Activated naive CD8-positive, alpha-beta T cell (primary cell): ENCODE measurements at regions not wholly inside any gene's neighbourhood (a gene's known extent, or its start where the extent isn't known, plus 50 kb on each side); places are given as distances from the start of the nearest gene placed in this dataset.

Source experiments
- H3K27ac Mint-ChIP-seq: one replicate; pipeline ENCODE4 v1.8.0; 2021; ENCODE audit warnings: mixed read lengths
- H3K27me3 Mint-ChIP-seq: one replicate; pipeline ENCODE4 v1.8.0; 2021; ENCODE audit warnings: mixed read lengths
- H3K36me3 Mint-ChIP-seq: one replicate; pipeline ENCODE4 v1.8.0; 2021; ENCODE audit warnings: mixed read lengths
- H3K4me1 Mint-ChIP-seq: one replicate; pipeline ENCODE4 v1.8.0; 2021; ENCODE audit warnings: low read depth, mixed read lengths
- H3K4me3 Mint-ChIP-seq: one replicate; pipeline ENCODE4 v1.8.0; 2021; ENCODE audit warnings: mild to moderate bottlenecking, mixed read lengths
- H3K9me3 Mint-ChIP-seq: one replicate; pipeline ENCODE4 v1.8.0; 2021; ENCODE audit warnings: low read depth, mixed read lengths

DNA sequence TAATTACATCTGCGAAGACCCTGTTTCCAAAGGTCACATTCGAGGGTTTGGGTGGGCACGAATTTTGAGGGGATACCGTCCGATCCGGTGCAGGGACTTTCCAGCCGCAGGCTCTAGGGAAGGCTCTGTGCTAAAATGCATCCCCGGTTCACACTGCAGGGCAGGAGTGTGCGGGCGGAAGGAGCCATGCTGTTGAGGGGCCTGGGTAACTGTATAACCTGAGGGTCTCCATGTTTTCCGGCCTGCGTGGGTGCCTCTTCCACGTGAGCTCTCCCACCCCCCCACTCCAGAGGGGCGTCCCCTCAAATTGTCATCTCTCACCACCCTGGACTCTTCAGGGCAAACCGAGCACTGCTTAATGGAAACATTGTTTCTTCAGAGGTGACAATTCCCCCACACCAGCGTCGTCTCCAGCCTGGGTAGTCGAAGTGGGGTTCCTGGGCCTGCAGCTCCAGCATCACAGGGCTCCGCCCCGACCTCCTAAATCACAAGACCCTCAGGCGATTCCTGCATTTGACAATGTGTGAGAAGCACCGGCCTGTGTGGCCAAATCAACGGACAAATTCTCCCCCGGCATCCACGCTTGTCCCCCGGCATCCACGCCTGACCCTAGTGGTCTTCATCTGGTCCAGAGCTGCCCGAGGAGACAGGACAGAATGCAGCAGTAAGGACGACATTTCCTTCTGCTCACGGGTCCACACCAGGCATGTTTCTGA lies 51.2 kb downstream of the FOXL3 start:
- H3K36me3 Mint-ChIP-seq, result peaks cover 2% of the 10 kb centered on the region
- H3K4me1 Mint-ChIP-seq, result peaks cover 11% of the 10 kb centered on the region
- H3K9me3 Mint-ChIP-seq, result no peaks in the 10 kb centered on the region
- H3K27ac Mint-ChIP-seq, result no peak overlapping the region
- H3K27me3 Mint-ChIP-seq, result no peaks in the 10 kb centered on the region
- H3K4me3 Mint-ChIP-seq, result no peak overlapping the region

DNA sequence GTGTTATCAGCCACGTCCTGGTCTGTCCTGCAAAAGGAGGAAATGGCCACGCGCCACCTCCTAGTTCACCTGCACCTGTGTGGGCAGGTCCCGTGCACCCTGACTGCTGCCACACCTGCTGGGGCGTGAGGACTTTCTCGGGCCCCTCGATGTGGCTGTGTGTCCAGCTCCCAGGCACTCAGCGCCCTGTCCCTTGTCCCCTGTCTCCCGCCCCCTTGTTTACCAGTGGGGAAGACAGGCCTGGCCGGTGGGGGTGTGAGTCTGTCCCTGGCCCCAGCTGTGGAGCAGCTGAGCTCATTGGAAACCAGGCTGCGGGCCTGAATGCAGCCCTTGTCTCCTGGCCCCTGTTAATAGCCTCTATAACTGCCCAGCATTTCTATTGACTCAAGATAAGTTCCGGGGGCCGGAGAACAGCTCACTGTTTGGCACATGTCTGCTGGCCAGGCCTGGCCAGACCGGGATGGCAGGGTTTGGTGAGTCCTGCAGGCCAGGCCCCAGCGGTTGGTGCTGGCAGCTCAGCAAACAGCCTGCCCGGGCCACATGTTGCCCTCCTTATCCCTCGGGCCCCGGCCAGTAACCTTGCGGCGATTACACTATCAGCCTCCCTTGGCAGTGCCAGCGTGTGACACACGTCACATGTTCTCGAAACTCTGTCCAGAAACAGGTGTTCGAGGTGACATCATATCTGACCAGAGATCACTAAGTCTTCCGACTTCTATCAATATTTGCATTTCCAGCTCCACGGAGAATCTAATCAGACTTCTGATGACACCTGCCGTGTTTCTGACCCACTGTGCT lies 52.1 kb downstream of the FOXL3 start:
- Mint-ChIP-seq H3K27ac (no peak overlapping the region), H3K36me3 (peaks cover 2% of the 10 kb centered on the region), H3K9me3 (no peaks in the 10 kb centered on the region), H3K27me3 (no peaks in the 10 kb centered on the region), H3K4me1 (peaks cover 10% of the 10 kb centered on the region), H3K4me3 (no peak overlapping the region)

DNA sequence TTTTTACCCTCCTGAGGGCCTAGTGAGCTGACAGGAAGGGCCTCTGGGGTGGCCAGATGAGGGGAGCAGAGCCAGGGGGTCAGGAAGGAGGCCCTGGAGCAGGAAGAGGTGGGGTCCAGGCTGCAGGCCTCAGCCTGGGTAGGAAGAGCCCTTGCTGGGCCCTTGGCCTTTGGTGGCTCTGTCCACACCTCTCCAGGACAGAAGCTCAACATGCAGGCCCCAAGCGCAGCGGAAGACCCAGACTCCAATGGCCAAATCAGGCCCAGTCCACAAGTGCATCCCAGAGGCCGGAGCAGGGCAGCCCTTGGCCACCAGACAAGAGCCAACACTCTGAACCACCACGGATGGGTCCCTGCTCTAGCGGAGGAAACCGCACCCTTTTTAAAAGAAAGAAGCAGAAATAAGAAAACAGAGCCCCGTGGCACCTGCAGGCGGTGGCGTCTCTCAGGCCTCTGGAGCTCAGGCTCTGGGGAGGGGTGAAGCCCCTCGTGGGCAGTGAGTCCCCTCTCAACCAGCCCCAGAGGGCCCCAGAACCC lies 52.8 kb downstream of the FOXL3 start:
- peaks cover 2% of the 10 kb centered on the region for H3K36me3 Mint-ChIP-seq
- H3K4me1 Mint-ChIP-seq, result peaks cover 3% of the 10 kb centered on the region
- H3K9me3 Mint-ChIP-seq, result no peaks in the 10 kb centered on the region
- H3K27ac Mint-ChIP-seq, result no peak overlapping the region
- no peak overlapping the region for H3K4me3 Mint-ChIP-seq
- H3K27me3 Mint-ChIP-seq, result no peaks in the 10 kb centered on the region

DNA sequence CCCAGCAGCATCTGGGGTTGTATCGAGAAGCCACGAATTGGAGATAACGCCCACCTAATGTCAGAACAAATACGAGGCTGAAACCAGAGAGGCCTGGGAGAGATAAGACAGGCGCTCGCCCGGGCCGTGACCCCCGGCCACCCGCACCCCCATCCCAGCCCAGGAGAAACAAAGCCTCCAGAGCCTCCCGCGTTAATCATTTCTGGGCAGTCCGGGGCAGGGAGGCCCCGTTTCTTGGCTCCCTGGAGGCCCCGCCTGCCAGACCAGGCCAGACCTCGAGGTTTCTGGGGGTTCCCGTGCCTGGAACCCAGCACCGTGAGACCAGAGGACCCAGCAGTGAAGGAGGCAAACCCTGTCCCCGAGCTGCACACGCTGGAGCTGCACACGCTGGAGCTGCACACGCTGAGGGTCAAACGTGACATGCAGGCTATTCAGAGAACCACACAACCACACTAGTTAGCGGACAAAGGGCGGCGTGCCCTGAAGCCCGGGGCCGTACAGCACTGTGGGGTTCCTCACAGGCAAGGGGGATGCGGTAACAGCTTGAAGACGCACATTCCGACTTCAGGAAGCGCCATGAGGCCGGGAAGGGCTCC lies 53.4 kb downstream of the FOXL3 start:
- Mint-ChIP-seq H3K4me3 (no peak overlapping the region), H3K27ac (no peak overlapping the region), H3K4me1 (peaks cover 3% of the 10 kb centered on the region)

DNA sequence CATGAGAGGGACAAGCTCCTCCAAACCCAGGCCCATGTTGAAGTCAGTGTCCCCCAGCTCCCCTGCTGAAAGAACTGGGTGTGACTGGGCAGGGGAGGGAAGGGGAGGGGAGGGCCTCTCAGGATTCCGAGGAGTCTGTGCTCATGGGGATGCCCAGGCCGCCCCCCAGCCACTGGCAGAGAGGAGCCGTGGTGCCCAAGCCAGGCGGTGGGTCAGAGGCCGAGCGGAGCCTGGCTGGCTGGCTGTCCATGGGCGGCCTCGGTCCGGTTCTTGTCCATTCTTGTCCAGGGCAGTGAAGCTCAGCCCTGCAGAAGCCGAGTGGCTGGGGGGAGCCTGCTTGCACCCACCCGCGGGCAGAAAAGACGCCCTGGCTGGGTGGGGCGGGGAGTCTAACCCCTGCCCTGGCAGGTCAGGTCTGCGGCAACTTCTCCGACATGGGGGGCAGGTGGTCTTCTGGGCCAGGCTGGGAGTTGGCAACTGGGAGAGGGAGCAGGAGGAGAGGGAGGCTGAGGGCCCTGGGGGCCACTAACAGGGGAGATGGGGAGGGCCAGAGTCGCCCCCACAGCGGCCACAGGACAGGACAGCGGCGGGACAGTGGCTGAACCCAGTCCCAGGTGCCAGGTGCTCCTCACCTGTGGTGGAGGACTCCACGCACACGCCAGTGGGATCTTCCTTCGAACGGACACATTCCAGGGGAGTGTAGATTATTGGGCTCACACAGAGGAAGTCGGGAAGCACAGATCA lies 54.1 kb downstream of the FOXL3 start:
- H3K4me1 Mint-ChIP-seq, result peaks cover 6% of the 10 kb centered on the region
- peaks cover 8% of the 10 kb centered on the region for H3K36me3 Mint-ChIP-seq
- H3K9me3 Mint-ChIP-seq, result no peaks in the 10 kb centered on the region
- no peak overlapping the region for H3K27ac Mint-ChIP-seq
- H3K27me3 Mint-ChIP-seq, result no peaks in the 10 kb centered on the region
- H3K4me3 Mint-ChIP-seq, result no peak overlapping the region

More for the DNA sequence above, 53.4 kb downstream of the FOXL3 start:
- no peaks in the 10 kb centered on the region for H3K9me3 Mint-ChIP-seq
- peaks cover 2% of the 10 kb centered on the region for H3K36me3 Mint-ChIP-seq
- H3K27me3 Mint-ChIP-seq, result no peaks in the 10 kb centered on the region

DNA sequence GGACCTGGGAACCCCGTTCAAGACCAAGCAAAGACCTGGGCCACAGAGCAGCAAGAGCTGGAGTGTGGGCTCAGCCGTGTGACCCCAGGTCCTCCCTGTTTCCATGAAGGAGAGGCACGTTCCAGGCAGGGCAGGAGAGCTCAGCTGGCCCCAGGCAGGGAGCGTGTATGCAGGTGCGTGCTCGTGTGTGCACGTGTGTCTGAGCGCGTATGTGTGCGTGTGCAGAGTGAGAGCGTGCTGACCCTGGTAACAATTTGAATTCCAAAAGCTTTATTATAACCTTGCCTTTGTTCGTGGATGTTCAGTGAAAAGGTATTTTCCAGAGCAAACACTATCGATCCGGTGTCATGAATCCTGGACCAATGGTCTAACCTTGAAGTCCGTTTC lies 54.6 kb downstream of the FOXL3 start:
- Mint-ChIP-seq H3K27ac (no peak overlapping the region), H3K4me1 (peaks cover 7% of the 10 kb centered on the region), H3K27me3 (no peaks in the 10 kb centered on the region), H3K4me3 (no peak overlapping the region), H3K9me3 (no peaks in the 10 kb centered on the region), H3K36me3 (peaks cover 9% of the 10 kb centered on the region)

DNA sequence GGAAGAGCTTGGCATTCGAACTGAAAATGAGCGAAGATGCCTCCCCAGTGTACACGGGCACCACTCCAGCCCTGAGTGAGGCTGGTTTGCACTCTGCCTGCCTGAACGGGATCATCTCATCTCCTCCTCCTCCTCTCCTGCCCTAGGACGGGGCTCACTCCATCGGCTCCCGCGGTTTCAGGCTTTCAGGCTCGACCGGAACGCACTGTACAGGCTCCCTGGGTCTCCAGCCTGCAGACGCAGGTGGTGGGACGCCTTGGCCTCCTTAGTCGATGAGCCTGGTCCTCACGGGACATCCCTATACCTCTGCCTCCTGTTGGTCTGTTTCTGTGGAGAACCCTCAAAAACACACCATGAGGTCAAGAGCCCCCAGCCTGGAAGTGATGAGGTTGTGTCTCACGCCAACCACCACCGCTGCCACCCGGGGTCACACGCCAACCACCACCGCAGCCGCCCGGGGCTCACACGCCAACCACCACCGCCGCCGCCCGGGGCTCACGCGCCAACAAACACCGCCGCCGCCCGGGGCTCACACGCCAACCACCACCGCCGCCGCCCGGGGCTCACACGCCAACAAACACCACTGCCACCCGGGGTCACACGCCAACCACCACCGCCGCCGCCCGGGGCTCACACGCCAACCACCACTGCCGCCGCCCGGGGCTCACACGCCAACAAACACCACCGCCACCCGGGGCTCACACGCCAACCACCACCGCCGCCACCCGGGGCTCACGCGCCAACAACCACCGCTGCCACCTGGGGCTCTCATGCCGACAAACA lies 56.3 kb downstream of the FOXL3 start:
- Mint-ChIP-seq H3K27me3 (no peaks in the 10 kb centered on the region), H3K36me3 (peaks cover 9% of the 10 kb centered on the region), H3K4me1 (peaks cover 7% of the 10 kb centered on the region)

DNA sequence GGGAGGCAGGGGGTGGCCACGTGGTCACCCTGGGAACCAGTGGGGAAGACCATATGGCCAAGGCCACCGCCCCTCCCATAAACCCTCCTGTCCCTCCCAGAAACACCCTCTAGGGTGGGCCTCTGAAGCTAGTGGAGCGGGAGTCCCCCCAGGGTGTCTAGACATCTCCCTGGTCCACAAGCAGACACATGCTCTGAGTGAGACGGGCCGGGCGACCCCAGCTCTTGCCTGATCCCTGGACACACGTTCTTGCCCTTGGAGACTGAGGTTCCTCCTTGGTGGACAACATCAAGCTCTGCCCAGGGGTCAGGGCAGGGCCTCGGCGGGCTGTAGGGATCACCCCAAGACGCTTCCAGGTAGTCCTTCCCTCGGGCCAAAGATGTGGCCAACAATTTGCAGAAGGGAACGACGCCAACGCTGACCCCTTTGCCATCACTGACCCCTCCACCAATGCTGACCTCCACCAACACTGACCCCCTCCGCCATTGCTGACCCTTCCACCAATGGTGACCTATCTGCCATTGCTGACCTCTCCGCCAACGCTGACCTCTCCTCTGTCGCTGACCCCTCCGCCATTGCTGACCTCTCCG lies 57.1 kb downstream of the FOXL3 start:
- Mint-ChIP-seq H3K36me3 (peaks cover 9% of the 10 kb centered on the region), H3K27me3 (no peaks in the 10 kb centered on the region), H3K9me3 (no peaks in the 10 kb centered on the region), H3K4me1 (peaks cover 13% of the 10 kb centered on the region), H3K27ac (no peak overlapping the region), H3K4me3 (no peak overlapping the region)

More for the DNA sequence above, 56.3 kb downstream of the FOXL3 start:
- Mint-ChIP-seq H3K27ac (no peak overlapping the region), H3K9me3 (no peaks in the 10 kb centered on the region), H3K4me3 (no peak overlapping the region)

DNA sequence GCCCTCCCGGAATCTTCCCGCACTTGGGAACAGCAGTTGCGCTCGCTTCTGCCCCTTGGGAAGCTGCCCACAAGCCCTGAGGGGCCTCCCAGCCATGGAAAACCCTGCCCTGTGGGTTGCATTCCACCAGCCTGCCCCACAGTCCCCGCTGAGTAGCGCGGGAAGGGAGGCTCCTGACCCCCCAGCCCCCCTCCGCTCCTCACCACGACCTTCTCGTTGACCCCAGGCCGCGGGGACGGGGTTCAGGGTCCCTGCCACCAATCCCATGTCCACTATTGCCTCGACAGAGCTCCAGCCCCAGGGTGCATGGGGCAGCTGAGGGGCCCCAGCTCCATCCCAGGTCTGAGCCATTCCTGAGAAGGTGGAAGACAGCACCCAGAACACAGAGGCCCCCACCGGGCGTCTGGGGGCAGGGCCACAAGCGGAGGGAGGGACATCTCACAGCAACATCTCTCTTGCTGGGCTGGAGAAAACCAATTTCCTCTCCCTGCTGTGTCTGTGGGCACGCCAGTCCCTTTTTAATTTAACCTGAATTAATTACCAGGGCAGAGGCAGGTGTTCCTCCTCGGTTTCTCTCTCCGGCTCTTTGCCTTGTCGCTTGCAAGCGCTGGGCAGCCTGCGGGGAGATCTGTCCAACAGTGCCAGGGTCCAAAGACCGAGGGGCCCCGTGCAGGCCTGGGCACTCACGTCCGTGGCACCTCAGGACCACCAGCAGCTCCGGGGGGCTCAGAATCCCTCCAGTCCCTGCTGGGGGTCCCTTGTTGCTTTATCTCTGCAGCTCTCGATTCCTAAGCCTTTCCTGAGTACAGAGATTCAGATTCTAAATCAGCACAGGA lies 57.9 kb downstream of the FOXL3 start:
- Mint-ChIP-seq H3K4me3 (no peak overlapping the region), H3K27ac (no peak overlapping the region), H3K36me3 (peaks cover 9% of the 10 kb centered on the region), H3K4me1 (peaks cover 20% of the 10 kb centered on the region), H3K9me3 (no peaks in the 10 kb centered on the region), H3K27me3 (no peaks in the 10 kb centered on the region)

DNA sequence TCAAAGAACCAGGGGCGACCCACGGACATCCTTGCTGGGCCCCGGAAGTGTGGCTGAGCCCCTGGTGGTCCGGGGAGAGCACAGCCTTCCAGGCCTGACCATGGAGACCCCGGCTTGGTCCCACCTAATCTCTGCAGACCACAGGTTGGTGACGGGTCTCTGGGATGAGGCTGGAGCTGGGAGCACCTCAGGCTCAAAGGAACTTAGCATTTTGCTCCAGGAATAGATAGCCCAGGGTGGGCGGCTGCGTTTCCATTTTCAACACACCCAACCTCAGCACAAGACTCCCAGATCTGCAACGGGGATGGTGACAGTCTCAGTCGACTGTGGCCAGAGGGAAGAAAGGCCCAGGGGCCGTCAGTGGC lies 58.5 kb downstream of the FOXL3 start:
- H3K36me3 Mint-ChIP-seq, result peaks cover 9% of the 10 kb centered on the region
- H3K27ac Mint-ChIP-seq, result peak overlapping the region; percentile 10
- H3K9me3 Mint-ChIP-seq, result no peaks in the 10 kb centered on the region
- H3K4me3 Mint-ChIP-seq, result no peak overlapping the region
- H3K4me1 Mint-ChIP-seq, result peaks cover 20% of the 10 kb centered on the region
- no peaks in the 10 kb centered on the region for H3K27me3 Mint-ChIP-seq

DNA sequence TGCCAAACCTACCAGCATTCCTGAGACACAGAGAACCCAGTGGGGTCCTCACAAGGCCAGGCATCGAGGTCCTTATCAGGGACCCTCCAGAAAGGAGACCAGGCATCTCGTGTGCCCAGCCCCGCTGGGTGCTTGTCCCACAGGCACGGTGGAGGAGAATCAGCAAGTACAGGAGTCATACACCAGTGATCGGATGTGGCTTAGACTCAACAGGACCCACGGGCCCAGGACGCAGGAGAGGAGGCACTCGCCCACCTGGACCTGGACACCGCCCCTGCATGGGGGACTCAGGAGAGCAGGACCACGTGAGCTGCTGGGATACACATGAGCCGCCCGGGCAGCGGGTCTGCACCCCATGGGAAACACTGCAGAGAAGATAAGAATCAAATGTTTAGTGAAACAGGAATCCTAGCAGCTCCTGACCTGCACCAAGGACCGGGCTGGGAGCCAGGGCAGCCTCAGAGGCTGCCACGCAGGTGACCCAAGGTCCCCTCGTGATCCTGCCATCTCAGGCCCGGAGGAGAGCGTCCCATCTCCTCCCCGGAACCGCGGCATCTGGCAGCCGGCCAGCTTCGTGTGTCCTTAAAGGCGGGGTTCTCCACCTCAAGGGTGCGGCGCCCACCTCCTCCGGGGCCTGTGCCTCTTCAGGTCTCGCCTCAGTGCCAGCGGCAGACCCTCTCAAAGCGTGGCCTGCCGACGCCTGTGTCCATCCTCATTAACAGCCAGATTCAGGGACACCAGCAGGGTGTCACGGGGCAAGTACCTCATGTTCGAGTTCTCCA lies 59.2 kb downstream of the FOXL3 start:
- H3K36me3 Mint-ChIP-seq, result peaks cover 9% of the 10 kb centered on the region
- peaks cover 20% of the 10 kb centered on the region for H3K4me1 Mint-ChIP-seq
- no peaks in the 10 kb centered on the region for H3K27me3 Mint-ChIP-seq
- H3K9me3 Mint-ChIP-seq, result no peaks in the 10 kb centered on the region
- H3K4me3 Mint-ChIP-seq, result no peak overlapping the region
- H3K27ac Mint-ChIP-seq, result peak overlapping the region; percentile 10

DNA sequence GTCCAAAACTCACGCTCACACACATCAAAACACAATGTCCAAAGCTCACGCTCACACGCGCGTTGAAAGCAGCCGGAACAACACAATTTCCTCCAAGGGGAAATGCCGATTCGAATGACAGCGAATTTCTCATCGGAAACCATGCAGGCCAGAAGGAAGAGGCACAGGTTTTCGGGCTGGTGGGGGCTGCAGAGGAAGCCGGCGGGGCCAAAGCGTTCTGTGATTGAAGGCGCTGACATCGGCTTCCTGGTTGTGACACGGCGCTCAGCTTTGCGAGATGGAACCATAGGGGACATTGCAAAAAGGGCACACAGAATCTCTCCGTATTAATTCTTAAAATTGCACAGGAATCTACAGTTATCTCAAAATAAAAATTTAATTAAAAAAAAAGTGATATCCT lies 61.3 kb downstream of the FOXL3 start:
- H3K9me3 Mint-ChIP-seq, result no peaks in the 10 kb centered on the region
- H3K27me3 Mint-ChIP-seq, result no peaks in the 10 kb centered on the region
- H3K36me3 Mint-ChIP-seq, result peaks cover 6% of the 10 kb centered on the region
- H3K4me1 Mint-ChIP-seq, result peaks cover 17% of the 10 kb centered on the region
- H3K4me3 Mint-ChIP-seq, result no peak overlapping the region
- H3K27ac Mint-ChIP-seq, result no peak overlapping the region
